Nephron progenitor cell (in vitro differentiated cells): ENCODE measurements at regions not wholly inside any gene's neighbourhood (a gene's known extent, or its start where the extent isn't known, plus 50 kb on each side); places are given as distances from the start of the nearest gene placed in this dataset.
A peak's percentile ranks its signal among the peaks of the same experiment; 100 is the strongest.

ENCODE experiments used
- DNase-seq: peaks from one replicate; pipeline ENCODE4 v3.0.0; 2021
- H3K27ac Mint-ChIP-seq: 2 replicates; pipeline ENCODE4 v1.8.0; 2021; ENCODE audit warnings: mild to moderate bottlenecking, moderate library complexity, mixed read lengths
- H3K27me3 Mint-ChIP-seq: 2 replicates; pipeline ENCODE4 v1.8.0; 2021; ENCODE audit warnings: mild to moderate bottlenecking, low read depth, mixed read lengths; ENCODE audit not compliant: poor library complexity
- H3K36me3 Mint-ChIP-seq: 2 replicates; pipeline ENCODE4 v1.8.0; 2021; ENCODE audit warnings: low read depth, mixed read lengths
- H3K4me1 Mint-ChIP-seq: 2 replicates; pipeline ENCODE4 v1.8.0; 2021; ENCODE audit warnings: mixed read lengths
- H3K4me3 Mint-ChIP-seq: 2 replicates; pipeline ENCODE4 v1.8.0; 2021; ENCODE audit warnings: mild to moderate bottlenecking, moderate library complexity, mixed read lengths
- H3K9me3 Mint-ChIP-seq: 2 replicates; pipeline ENCODE4 v1.8.0; 2021; ENCODE audit warnings: mild to moderate bottlenecking, moderate library complexity, mixed read lengths
- TF ChIP-seq, protein P1 (sequence below): fragments of 200-600 bp; sonication (generic); IDR thresholded peaks from 2 replicates; pipeline ENCODE4 v1.5.0; 2021; ENCODE audit warnings: antibody characterized with exemption

- H3K9me3 Mint-ChIP-seq = peaks cover 5% of the 10 kb centered on the region
- no peak for DNase-seq
- TF ChIP-seq, protein P1, sequence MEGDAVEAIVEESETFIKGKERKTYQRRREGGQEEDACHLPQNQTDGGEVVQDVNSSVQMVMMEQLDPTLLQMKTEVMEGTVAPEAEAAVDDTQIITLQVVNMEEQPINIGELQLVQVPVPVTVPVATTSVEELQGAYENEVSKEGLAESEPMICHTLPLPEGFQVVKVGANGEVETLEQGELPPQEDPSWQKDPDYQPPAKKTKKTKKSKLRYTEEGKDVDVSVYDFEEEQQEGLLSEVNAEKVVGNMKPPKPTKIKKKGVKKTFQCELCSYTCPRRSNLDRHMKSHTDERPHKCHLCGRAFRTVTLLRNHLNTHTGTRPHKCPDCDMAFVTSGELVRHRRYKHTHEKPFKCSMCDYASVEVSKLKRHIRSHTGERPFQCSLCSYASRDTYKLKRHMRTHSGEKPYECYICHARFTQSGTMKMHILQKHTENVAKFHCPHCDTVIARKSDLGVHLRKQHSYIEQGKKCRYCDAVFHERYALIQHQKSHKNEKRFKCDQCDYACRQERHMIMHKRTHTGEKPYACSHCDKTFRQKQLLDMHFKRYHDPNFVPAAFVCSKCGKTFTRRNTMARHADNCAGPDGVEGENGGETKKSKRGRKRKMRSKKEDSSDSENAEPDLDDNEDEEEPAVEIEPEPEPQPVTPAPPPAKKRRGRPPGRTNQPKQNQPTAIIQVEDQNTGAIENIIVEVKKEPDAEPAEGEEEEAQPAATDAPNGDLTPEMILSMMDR = no peak
- H3K36me3 Mint-ChIP-seq = no peaks in the 10 kb centered on the region
- peaks cover 6% of the 10 kb centered on the region for H3K27me3 Mint-ChIP-seq
- H3K4me3 Mint-ChIP-seq = no peak overlapping the region
- H3K4me1 Mint-ChIP-seq = peaks cover 57% of the 10 kb centered on the region
- H3K27ac Mint-ChIP-seq = no peak overlapping the region
These were observed 51.2 kb downstream of the FOXL3 start for GRCh38 chr7:340979-341694.

GRCh38 chr7:341841-342638 lies 52.1 kb downstream of the FOXL3 start:
- no peak overlapping the region for H3K4me3 Mint-ChIP-seq
- H3K27ac Mint-ChIP-seq = peak overlapping the region; percentile 88
- peaks cover 57% of the 10 kb centered on the region for H3K4me1 Mint-ChIP-seq
- peaks cover 6% of the 10 kb centered on the region for H3K27me3 Mint-ChIP-seq
- DNase-seq = no peak
- H3K36me3 Mint-ChIP-seq = no peaks in the 10 kb centered on the region
- TF ChIP-seq, protein P1 = no peak
- peaks cover 5% of the 10 kb centered on the region for H3K9me3 Mint-ChIP-seq

DNA sequence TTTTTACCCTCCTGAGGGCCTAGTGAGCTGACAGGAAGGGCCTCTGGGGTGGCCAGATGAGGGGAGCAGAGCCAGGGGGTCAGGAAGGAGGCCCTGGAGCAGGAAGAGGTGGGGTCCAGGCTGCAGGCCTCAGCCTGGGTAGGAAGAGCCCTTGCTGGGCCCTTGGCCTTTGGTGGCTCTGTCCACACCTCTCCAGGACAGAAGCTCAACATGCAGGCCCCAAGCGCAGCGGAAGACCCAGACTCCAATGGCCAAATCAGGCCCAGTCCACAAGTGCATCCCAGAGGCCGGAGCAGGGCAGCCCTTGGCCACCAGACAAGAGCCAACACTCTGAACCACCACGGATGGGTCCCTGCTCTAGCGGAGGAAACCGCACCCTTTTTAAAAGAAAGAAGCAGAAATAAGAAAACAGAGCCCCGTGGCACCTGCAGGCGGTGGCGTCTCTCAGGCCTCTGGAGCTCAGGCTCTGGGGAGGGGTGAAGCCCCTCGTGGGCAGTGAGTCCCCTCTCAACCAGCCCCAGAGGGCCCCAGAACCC lies 52.8 kb downstream of the FOXL3 start:
- H3K36me3 Mint-ChIP-seq = peaks cover 3% of the 10 kb centered on the region
- peaks cover 9% of the 10 kb centered on the region for H3K9me3 Mint-ChIP-seq
- TF ChIP-seq, protein P1 = no peak
- H3K27ac Mint-ChIP-seq = peak overlapping the region; percentile 88
- H3K4me1 Mint-ChIP-seq = peaks cover 52% of the 10 kb centered on the region
- peaks cover 6% of the 10 kb centered on the region for H3K27me3 Mint-ChIP-seq
- DNase-seq = no peak
- peak overlapping the region; percentile 18 for H3K4me3 Mint-ChIP-seq

- Mint-ChIP-seq H3K4me3 (peak overlapping the region; percentile 48), H3K9me3 (peaks cover 9% of the 10 kb centered on the region), H3K27ac (peak overlapping the region; percentile 98), H3K36me3 (peaks cover 3% of the 10 kb centered on the region), H3K4me1 (peaks cover 47% of the 10 kb centered on the region), H3K27me3 (peaks cover 7% of the 10 kb centered on the region)
- TF ChIP-seq, protein P1 = no peak
- peak; percentile 41 for DNase-seq
These were observed 53.4 kb downstream of the FOXL3 start for GRCh38 chr7:343227-343822.

- TF ChIP-seq, protein P1 = no peak
- H3K27ac Mint-ChIP-seq = no peak overlapping the region
- H3K27me3 Mint-ChIP-seq = peaks cover 13% of the 10 kb centered on the region
- DNase-seq = no peak
- H3K9me3 Mint-ChIP-seq = peaks cover 9% of the 10 kb centered on the region
- H3K4me3 Mint-ChIP-seq = no peak overlapping the region
- peaks cover 47% of the 10 kb centered on the region for H3K4me1 Mint-ChIP-seq
- H3K36me3 Mint-ChIP-seq = peaks cover 3% of the 10 kb centered on the region
These were observed 54.1 kb downstream of the FOXL3 start for GRCh38 chr7:343864-344607.
